NB4 (cell line): ENCODE measurements at regions not wholly inside any gene's neighbourhood (a gene's known extent, or its start where the extent isn't known, plus 50 kb on each side); places are given as distances from the start of the nearest gene placed in this dataset.

ENCODE experiments used
- DNase-seq: peaks from one replicate; pipeline ENCODE4 v3.0.0; 2010; ENCODE audit warnings: low read depth
- H3K4me3 ChIP-seq: one replicate; pipeline ENCODE4 v1.5.1; 2011; ENCODE audit warnings: mild to moderate bottlenecking, low read depth, low read length, moderate library complexity
- MYC ChIP-seq: IDR thresholded peaks from 2 replicates; pipeline ENCODE4 v1.6.1; 2011; ENCODE audit warnings: low read depth, low read length
- POLR2A ChIP-seq: IDR thresholded peaks from 2 replicates; pipeline ENCODE4 v1.6.1; 2011; ENCODE audit warnings: mild to moderate bottlenecking; ENCODE audit not compliant: insufficient read length; ENCODE audit errors: extremely low read depth
- TF ChIP-seq, protein P1 (sequence below): IDR thresholded peaks from 2 replicates; pipeline ENCODE4 v1.6.1; 2011; ENCODE audit warnings: low read depth, low read length
- TF ChIP-seq, protein P2 (sequence below): IDR thresholded peaks from one replicate; pipeline ENCODE4 v1.5.1; 2012; ENCODE audit warnings: low read depth, low read length

DNA sequence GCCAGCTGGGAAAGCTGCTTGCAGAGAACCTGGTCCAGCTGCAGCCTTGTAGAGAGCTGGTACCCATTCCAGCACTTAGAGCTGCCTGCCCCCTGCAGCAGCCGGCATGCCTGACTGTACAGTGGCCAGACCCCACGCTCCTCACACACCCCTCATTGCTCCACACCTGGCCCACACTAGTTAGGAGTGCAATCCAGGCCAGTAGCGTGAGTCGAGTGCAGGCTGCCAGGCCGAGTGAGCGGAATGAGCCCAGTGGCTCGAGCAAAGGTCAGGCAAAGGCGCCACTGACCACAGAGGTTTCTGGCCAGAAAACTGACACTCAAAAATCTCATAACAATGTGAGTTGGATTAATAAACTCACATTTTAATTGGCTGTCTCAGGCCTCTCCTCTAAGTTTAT is 921.7 kb upstream of the KCND2 start:
- H3K4me3 ChIP-seq: no peak overlapping the region
- TF ChIP-seq MYC: no peak
- TF ChIP-seq, protein P1, sequence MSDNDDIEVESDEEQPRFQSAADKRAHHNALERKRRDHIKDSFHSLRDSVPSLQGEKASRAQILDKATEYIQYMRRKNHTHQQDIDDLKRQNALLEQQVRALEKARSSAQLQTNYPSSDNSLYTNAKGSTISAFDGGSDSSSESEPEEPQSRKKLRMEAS: no peak
- no peak for DNase-seq

DNA sequence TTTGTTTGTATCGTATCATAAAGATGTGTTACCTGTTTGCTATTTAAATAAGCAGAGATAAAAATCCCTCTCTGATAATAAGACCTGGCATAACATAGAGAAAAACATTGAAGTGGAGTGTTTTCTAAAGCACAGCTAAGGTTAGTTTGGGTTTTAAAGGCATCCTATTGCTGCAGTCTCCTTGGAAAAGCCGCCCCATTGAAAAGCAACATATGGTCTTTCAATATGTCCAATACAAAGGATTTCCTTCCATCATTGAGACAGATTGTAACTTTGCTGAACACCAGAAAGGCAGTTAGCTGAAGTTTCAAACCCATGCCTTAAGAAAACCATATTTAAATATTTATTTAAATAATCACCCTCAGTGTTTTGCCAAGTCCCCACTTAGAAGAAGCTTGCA is 898.5 kb upstream of the KCND2 start:
- DNase-seq: no peak

GRCh38 chr7:119377861-119378260 is 895.1 kb upstream of the KCND2 start:
- H3K4me3 ChIP-seq: no peak overlapping the region
- TF ChIP-seq, protein P1: no peak
- TF ChIP-seq, protein P2, sequence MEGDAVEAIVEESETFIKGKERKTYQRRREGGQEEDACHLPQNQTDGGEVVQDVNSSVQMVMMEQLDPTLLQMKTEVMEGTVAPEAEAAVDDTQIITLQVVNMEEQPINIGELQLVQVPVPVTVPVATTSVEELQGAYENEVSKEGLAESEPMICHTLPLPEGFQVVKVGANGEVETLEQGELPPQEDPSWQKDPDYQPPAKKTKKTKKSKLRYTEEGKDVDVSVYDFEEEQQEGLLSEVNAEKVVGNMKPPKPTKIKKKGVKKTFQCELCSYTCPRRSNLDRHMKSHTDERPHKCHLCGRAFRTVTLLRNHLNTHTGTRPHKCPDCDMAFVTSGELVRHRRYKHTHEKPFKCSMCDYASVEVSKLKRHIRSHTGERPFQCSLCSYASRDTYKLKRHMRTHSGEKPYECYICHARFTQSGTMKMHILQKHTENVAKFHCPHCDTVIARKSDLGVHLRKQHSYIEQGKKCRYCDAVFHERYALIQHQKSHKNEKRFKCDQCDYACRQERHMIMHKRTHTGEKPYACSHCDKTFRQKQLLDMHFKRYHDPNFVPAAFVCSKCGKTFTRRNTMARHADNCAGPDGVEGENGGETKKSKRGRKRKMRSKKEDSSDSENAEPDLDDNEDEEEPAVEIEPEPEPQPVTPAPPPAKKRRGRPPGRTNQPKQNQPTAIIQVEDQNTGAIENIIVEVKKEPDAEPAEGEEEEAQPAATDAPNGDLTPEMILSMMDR: no peak
- no peak for TF ChIP-seq POLR2A
- TF ChIP-seq MYC: no peak
- no peak for DNase-seq

More for the DNA sequence above, 898.5 kb upstream of the KCND2 start:
- TF ChIP-seq POLR2A (no peak), MYC (no peak)
- TF ChIP-seq, protein P1: no peak
- TF ChIP-seq, protein P2: no peak
- no peak overlapping the region for H3K4me3 ChIP-seq

DNA sequence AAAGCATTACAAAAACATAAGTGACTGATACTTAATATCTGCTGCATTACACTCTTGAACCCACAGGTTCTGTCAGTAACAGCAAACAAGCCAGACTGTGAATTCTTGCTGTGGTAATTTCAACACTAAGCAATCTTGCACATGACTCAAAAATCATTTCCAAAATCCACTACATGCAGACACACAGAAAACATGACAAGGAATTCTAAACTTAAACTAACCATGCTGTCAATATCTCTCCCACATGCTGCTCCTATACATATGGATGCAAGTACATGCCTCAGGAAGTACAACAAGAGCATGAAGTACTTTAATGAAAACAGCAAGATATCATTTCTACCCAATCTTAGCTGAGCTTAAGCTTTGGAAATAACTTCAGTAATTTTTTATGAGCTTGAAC is 890.2 kb upstream of the KCND2 start:
- TF ChIP-seq, protein P1: no peak
- TF ChIP-seq, protein P2: no peak
- TF ChIP-seq MYC (no peak), POLR2A (no peak)
- H3K4me3 ChIP-seq: no peak overlapping the region
- no peak for DNase-seq

- TF ChIP-seq, protein P2: no peak
- TF ChIP-seq, protein P1: no peak
- no peak for TF ChIP-seq MYC
- TF ChIP-seq POLR2A: no peak
- no peak overlapping the region for H3K4me3 ChIP-seq
- DNase-seq: no peak
Observed at GRCh38 chr7:119395024-119395423, 878.0 kb upstream of the KCND2 start.

GRCh38 chr7:119397156-119397555 is 875.8 kb upstream of the KCND2 start:
- H3K4me3 ChIP-seq: no peak overlapping the region
- DNase-seq: no peak
- TF ChIP-seq, protein P2: no peak
- TF ChIP-seq, protein P1: no peak
- no peak for TF ChIP-seq POLR2A
